Stimulated activated CD4-positive, alpha-beta T cell treated with anti-CD3 and anti-CD28 coated beads, Interleukin-12 subunit alpha, Interleukin-12 subunit beta, amount 100 ng/mL, for 48 hours (primary cell): ENCODE measurements at regions not wholly inside any gene's neighbourhood (a gene's known extent, or its start where the extent isn't known, plus 50 kb on each side); places are given as distances from the start of the nearest gene placed in this dataset.
A peak's percentile ranks its signal among the peaks of the same experiment; 100 is the strongest.

Experiments
- DNase-seq, 3 donors: peaks; one replicate each; pipeline ENCODE4 v3.0.0-alpha.2; 2020; ENCODE audit warnings: low read depth in 2 of 3, low spot score in 1 of 3

GRCh38 chr12:61853945-61854344 is 406.3 kb upstream of the USP15 start:
- DNase-seq: no peak

GRCh38 chr12:61854902-61855301 is 405.3 kb upstream of the USP15 start:
- no peak for DNase-seq

GRCh38 chr12:61857968-61858367 is 402.2 kb upstream of the USP15 start:
- DNase-seq: no peak

- DNase-seq: no peak
Observed at GRCh38 chr12:61860451-61860850, 399.8 kb upstream of the USP15 start.

GRCh38 chr12:61862986-61863385 is 397.2 kb upstream of the USP15 start:
- no peak for DNase-seq

- no peak for DNase-seq
Observed at GRCh38 chr12:61863811-61864210, 396.4 kb upstream of the USP15 start.

- no peak for DNase-seq
Observed at GRCh38 chr12:61869796-61870195, 390.4 kb upstream of the USP15 start.

GRCh38 chr12:61870658-61871484 is 389.3 kb upstream of the USP15 start:
- DNase-seq: peak in 1 of 3 donors; percentile 3

- no peak for DNase-seq
Observed at GRCh38 chr12:61871485-61871810, 388.8 kb upstream of the USP15 start.

- DNase-seq: no peak
Observed at GRCh38 chr12:61879229-61879628, 381.0 kb upstream of the USP15 start.

- DNase-seq: no peak
Observed at GRCh38 chr12:61880186-61880585, 380.0 kb upstream of the USP15 start.

- no peak for DNase-seq
Observed at GRCh38 chr12:61891632-61892031, 368.6 kb upstream of the USP15 start.

- no peak for DNase-seq
Observed at GRCh38 chr12:61894168-61894567, 366.0 kb upstream of the USP15 start.

- no peak for DNase-seq
Observed at GRCh38 chr12:61896436-61896835, 363.8 kb upstream of the USP15 start.

GRCh38 chr12:61902403-61902802 is 357.8 kb upstream of the USP15 start:
- DNase-seq: no peak

- no peak for DNase-seq
Observed at GRCh38 chr12:61911113-61911512, 349.1 kb upstream of the USP15 start.

- DNase-seq: no peak
Observed at GRCh38 chr12:61915420-61915819, 344.8 kb upstream of the USP15 start.

GRCh38 chr12:61916831-61917230 is 343.4 kb upstream of the USP15 start:
- DNase-seq: no peak

GRCh38 chr12:61919686-61920085 is 340.5 kb upstream of the USP15 start:
- no peak for DNase-seq

- no peak for DNase-seq
Observed at GRCh38 chr12:61920230-61920629, 340.0 kb upstream of the USP15 start.

GRCh38 chr12:61923152-61923551 is 337.1 kb upstream of the USP15 start:
- no peak for DNase-seq

GRCh38 chr12:61934564-61934963 is 325.6 kb upstream of the USP15 start:
- no peak for DNase-seq

- DNase-seq: no peak
Observed at GRCh38 chr12:61939977-61940376, 320.2 kb upstream of the USP15 start.
